Mesendoderm (in vitro differentiated cells): ENCODE measurements at regions not wholly inside any gene's neighbourhood (a gene's known extent, or its start where the extent isn't known, plus 50 kb on each side); places are given as distances from the start of the nearest gene placed in this dataset.

Source experiments
- DNase-seq: peaks from one replicate; pipeline ENCODE4 v3.0.0; 2013
- H2AK5ac ChIP-seq: 2 replicates; pipeline ENCODE4 v1.6.1; 2013; ENCODE audit warnings: low read length, inconsistent platforms
- H2BK120ac ChIP-seq: 2 replicates; pipeline ENCODE4 v1.6.1; 2013; ENCODE audit warnings: low read depth, mild to moderate bottlenecking, low read length, moderate library complexity, mixed read lengths
- H2BK15ac ChIP-seq: replicated peaks from 2 replicates; pipeline ENCODE4 v1.6.1; 2013; ENCODE audit warnings: low read depth, mild to moderate bottlenecking, moderate library complexity
- H2BK5ac ChIP-seq: 2 replicates; pipeline ENCODE4 v1.6.1; 2013; ENCODE audit warnings: low read length, inconsistent platforms
- H3K18ac ChIP-seq: 2 replicates; pipeline ENCODE4 v1.6.1; 2013; ENCODE audit warnings: mild to moderate bottlenecking, low read length, mixed read lengths
- H3K23ac ChIP-seq: one replicate; pipeline ENCODE4 v1.6.1; 2013; ENCODE audit warnings: low read length
- H3K27ac ChIP-seq: 2 replicates; pipeline ENCODE4 v1.5.1; 2013; ENCODE audit warnings: low read depth, mild to moderate bottlenecking, inconsistent platforms, low read length, moderate library complexity
- H3K27me3 ChIP-seq: 2 replicates; pipeline ENCODE4 v1.6.1; 2013; ENCODE audit warnings: low read length, control low read depth, mild to moderate bottlenecking, inconsistent platforms; ENCODE audit not compliant: insufficient read depth, poor library complexity
- H3K36me3 ChIP-seq: 2 replicates; pipeline ENCODE4 v1.6.1; 2013; ENCODE audit warnings: low read length, inconsistent platforms; ENCODE audit not compliant: control insufficient read depth, insufficient read depth
- H3K4ac ChIP-seq: one replicate; pipeline ENCODE4 v1.6.1; 2013; ENCODE audit warnings: low read depth, mild to moderate bottlenecking, low read length, moderate library complexity
- H3K4me1 ChIP-seq: 2 replicates; pipeline ENCODE4 v1.6.1; 2013; ENCODE audit warnings: low read depth, low read length, inconsistent platforms; ENCODE audit not compliant: control insufficient read depth
- H3K4me2 ChIP-seq: 2 replicates; pipeline ENCODE4 v1.6.1; 2013; ENCODE audit warnings: low read length
- H3K4me3 ChIP-seq: 2 replicates; pipeline ENCODE4 v1.5.1; 2013; ENCODE audit warnings: mild to moderate bottlenecking, low read length
- H3K56ac ChIP-seq: one replicate; pipeline ENCODE4 v1.6.1; 2013; ENCODE audit warnings: low read length
- H3K79me1 ChIP-seq: 2 replicates; pipeline ENCODE4 v1.6.1; 2013; ENCODE audit warnings: low read length, inconsistent platforms
- H3K79me2 ChIP-seq: 2 replicates; pipeline ENCODE4 v1.6.1; 2013; ENCODE audit warnings: mild to moderate bottlenecking, low read length; ENCODE audit not compliant: control insufficient read depth, insufficient read depth
- H3K9ac ChIP-seq: 2 replicates; pipeline ENCODE4 v1.6.1; 2013; ENCODE audit warnings: low read length, inconsistent platforms
- H4K5ac ChIP-seq: one replicate; pipeline ENCODE4 v1.6.1; 2013; ENCODE audit warnings: low read length
- H4K8ac ChIP-seq: one replicate; pipeline ENCODE4 v1.6.1; 2013; ENCODE audit warnings: low read depth, mild to moderate bottlenecking, control low read depth, low read length, moderate library complexity
- WGBS: extraction: QIAGEN DNeasy Blood & Tissue Kit; methylation state at CpG from one replicate; pipeline ENCODE4 v1.1.7; 2013; ENCODE audit warnings: low lambda C conversion rate, missing lambda C conversion rate; ENCODE audit not compliant: insufficient coverage; ENCODE audit errors: extremely low coverage; 5-methylcytosine and 5-hydroxymethylcytosine counted together

DNA sequence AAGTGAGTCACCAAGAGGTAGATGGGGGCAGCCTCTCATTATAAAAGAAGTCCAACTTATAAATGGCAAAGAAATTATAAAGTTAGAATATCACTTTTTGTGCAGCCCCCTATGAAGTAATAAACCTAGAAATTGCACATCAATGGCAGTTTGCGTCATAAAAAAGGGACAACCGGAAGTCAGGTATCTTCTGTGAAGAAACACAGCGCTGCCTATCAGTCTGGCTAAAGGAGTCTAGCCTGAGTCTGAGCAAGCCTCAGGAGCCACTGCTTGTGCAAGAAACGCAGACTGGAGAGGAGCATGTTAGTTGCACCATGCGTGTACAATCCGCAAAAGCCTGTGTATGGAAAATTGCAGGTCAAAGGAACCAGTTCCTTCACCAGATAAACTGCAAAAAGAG, 178.4 kb downstream of the ARRDC4 start:
- Histone ChIP-seq H3K18ac (no peak overlapping the region), H3K27me3 (no peaks in the 10 kb centered on the region), H2BK5ac (no peak overlapping the region), H3K23ac (no peak overlapping the region), H3K27ac (no peak overlapping the region), H4K5ac (no peak overlapping the region), H3K56ac (no peak overlapping the region), H3K79me2 (no peaks in the 10 kb centered on the region), H3K79me1 (no peaks in the 10 kb centered on the region), H2BK15ac (no peak overlapping the region), H3K4me1 (peaks cover 2% of the 10 kb centered on the region), H3K4ac (no peak overlapping the region), H3K4me2 (no peak overlapping the region), H2BK120ac (no peak overlapping the region), H4K8ac (no peak overlapping the region), H3K9ac (no peak overlapping the region), H2AK5ac (no peak overlapping the region), H3K36me3 (no peaks in the 10 kb centered on the region), H3K4me3 (no peak overlapping the region)
- DNase-seq = no peak
- no CpG with 5 or more reads among the region's 6 CpGs for whole genome bisulfite sequencing

DNA sequence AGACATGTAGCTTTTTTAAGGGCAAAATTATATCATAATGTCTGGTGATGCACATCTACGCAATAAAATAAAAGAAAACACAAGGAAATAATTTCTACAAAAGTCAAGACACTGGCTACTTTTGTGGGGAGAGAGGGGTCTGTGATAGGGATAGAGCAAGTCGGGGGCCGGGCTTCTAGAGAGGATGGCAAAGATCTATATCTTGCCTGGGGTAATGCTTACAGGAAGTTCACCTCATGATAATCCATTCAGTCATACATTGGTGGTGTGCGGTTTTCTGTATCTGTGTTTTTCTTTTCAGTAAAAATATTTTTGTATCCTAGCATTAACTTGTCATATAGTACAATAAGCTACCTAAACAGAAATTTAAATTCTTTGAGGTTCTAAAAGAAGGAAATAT, 178.8 kb downstream of the ARRDC4 start:
- no peak overlapping the region for H3K23ac ChIP-seq
- no peaks in the 10 kb centered on the region for H3K27me3 ChIP-seq
- H3K4me1 ChIP-seq = peaks cover 2% of the 10 kb centered on the region
- H3K79me1 ChIP-seq = no peaks in the 10 kb centered on the region
- H3K18ac ChIP-seq = no peak overlapping the region
- no peaks in the 10 kb centered on the region for H3K79me2 ChIP-seq
- H3K4me3 ChIP-seq = no peak overlapping the region
- no peak overlapping the region for H2BK120ac ChIP-seq
- no peak overlapping the region for H2AK5ac ChIP-seq
- no peak overlapping the region for H4K8ac ChIP-seq
- no peak overlapping the region for H3K27ac ChIP-seq
- H3K4me2 ChIP-seq = no peak overlapping the region
- whole genome bisulfite sequencing = no CpG with 5 or more reads among the region's 4 CpGs
- no peak overlapping the region for H3K4ac ChIP-seq
- no peak overlapping the region for H2BK5ac ChIP-seq
- no peak for DNase-seq
- no peak overlapping the region for H3K56ac ChIP-seq
- H4K5ac ChIP-seq = no peak overlapping the region
- no peaks in the 10 kb centered on the region for H3K36me3 ChIP-seq
- no peak overlapping the region for H2BK15ac ChIP-seq
- H3K9ac ChIP-seq = no peak overlapping the region

DNA sequence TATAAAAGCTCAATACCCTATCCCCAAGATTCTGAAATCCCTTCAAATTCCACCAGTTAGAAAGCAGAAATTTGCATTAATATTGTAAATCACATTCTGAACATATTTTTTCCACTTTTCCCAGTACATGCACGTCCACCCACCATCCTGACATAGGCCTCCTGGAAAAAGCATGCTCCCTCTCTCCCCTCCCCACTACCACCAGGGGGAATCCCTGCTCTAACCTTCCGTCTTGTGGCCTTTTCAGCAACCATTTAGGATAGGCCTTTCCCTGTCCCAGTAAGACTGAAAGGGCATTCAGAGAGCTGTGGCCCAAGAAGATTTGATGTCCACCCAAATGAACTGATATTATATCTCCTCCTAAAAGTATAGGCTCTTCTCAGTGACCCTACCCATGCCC, 182.1 kb downstream of the ARRDC4 start:
- Histone ChIP-seq H3K4ac (no peak overlapping the region), H3K4me1 (peaks cover 2% of the 10 kb centered on the region), H3K27me3 (no peaks in the 10 kb centered on the region), H3K23ac (no peak overlapping the region), H3K27ac (no peak overlapping the region), H3K4me2 (no peak overlapping the region), H4K5ac (no peak overlapping the region), H3K79me1 (no peaks in the 10 kb centered on the region), H3K4me3 (no peak overlapping the region), H2BK5ac (no peak overlapping the region), H2BK15ac (no peak overlapping the region), H3K79me2 (no peaks in the 10 kb centered on the region), H4K8ac (no peak overlapping the region), H3K36me3 (no peaks in the 10 kb centered on the region), H3K18ac (no peak overlapping the region), H2AK5ac (no peak overlapping the region), H2BK120ac (no peak overlapping the region), H3K56ac (no peak overlapping the region), H3K9ac (no peak overlapping the region)
- DNase-seq = peak; percentile 72
- WGBS = no CpG with 5 or more reads among the region's 2 CpGs

DNA sequence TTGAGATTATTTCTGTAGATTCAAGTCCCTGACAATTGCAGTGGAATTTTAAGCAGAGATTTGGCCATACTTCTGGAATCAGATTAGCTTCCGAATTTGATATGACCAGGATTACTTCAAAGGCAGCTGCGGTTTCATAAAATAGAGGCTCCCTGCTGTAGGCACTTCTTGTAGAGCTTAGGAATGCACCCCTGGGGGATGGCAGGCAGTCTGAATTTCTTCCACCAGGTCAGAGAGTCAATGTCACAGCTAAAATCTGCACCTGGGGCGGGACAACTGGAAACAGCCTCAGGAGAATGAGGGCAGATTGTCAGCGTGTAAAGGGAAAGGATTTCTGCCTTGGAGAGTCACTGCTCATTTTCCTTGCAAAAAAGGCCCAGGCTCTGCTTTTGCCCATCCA, 182.6 kb downstream of the ARRDC4 start:
- Histone ChIP-seq H3K18ac (no peak overlapping the region), H3K27ac (no peak overlapping the region), H2AK5ac (no peak overlapping the region), H3K9ac (no peak overlapping the region), H3K56ac (no peak overlapping the region), H3K4ac (no peak overlapping the region), H3K36me3 (no peaks in the 10 kb centered on the region), H4K5ac (no peak overlapping the region), H3K23ac (no peak overlapping the region), H2BK5ac (no peak overlapping the region), H2BK15ac (no peak overlapping the region), H2BK120ac (no peak overlapping the region), H3K79me1 (no peaks in the 10 kb centered on the region), H4K8ac (no peak overlapping the region), H3K79me2 (no peaks in the 10 kb centered on the region), H3K27me3 (no peaks in the 10 kb centered on the region), H3K4me2 (no peak overlapping the region), H3K4me3 (no peak overlapping the region), H3K4me1 (peaks cover 2% of the 10 kb centered on the region)
- peak; percentile 74 for DNase-seq
- no CpG with 5 or more reads among the region's 4 CpGs for WGBS

DNA sequence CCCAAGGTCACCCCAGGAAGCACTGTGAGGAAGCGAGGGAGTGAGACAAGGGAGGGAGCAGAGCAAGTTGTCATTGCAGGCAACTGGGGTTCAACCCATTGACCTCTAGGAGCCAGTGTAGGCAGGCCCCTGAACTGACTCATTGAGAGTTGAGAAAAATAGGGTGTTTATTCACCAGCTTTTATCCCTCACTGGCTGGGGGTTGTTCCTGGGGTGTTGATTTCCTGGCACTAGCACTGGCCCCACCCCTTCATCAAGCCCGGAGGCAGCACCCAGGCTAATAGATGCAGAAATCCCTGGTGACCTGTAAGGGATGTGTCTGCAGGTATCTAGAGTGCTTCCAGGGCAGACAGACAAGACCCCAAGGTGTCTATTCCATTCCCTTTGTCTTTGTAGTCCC, 183.9 kb downstream of the ARRDC4 start:
- no peaks in the 10 kb centered on the region for H3K36me3 ChIP-seq
- H3K56ac ChIP-seq = no peak overlapping the region
- H3K79me1 ChIP-seq = no peaks in the 10 kb centered on the region
- H3K18ac ChIP-seq = no peak overlapping the region
- no peak overlapping the region for H3K4me2 ChIP-seq
- H4K5ac ChIP-seq = no peak overlapping the region
- no peak overlapping the region for H3K23ac ChIP-seq
- H2BK5ac ChIP-seq = no peak overlapping the region
- H2AK5ac ChIP-seq = no peak overlapping the region
- H2BK120ac ChIP-seq = no peak overlapping the region
- no CpG with 5 or more reads among the region's 2 CpGs for WGBS
- H3K27me3 ChIP-seq = no peaks in the 10 kb centered on the region
- no peak overlapping the region for H4K8ac ChIP-seq
- H3K9ac ChIP-seq = no peak overlapping the region
- H2BK15ac ChIP-seq = no peak overlapping the region
- no peak overlapping the region for H3K4ac ChIP-seq
- H3K4me3 ChIP-seq = no peak overlapping the region
- no peak overlapping the region for H3K27ac ChIP-seq
- peaks cover 2% of the 10 kb centered on the region for H3K4me1 ChIP-seq
- no peak for DNase-seq
- no peaks in the 10 kb centered on the region for H3K79me2 ChIP-seq

DNA sequence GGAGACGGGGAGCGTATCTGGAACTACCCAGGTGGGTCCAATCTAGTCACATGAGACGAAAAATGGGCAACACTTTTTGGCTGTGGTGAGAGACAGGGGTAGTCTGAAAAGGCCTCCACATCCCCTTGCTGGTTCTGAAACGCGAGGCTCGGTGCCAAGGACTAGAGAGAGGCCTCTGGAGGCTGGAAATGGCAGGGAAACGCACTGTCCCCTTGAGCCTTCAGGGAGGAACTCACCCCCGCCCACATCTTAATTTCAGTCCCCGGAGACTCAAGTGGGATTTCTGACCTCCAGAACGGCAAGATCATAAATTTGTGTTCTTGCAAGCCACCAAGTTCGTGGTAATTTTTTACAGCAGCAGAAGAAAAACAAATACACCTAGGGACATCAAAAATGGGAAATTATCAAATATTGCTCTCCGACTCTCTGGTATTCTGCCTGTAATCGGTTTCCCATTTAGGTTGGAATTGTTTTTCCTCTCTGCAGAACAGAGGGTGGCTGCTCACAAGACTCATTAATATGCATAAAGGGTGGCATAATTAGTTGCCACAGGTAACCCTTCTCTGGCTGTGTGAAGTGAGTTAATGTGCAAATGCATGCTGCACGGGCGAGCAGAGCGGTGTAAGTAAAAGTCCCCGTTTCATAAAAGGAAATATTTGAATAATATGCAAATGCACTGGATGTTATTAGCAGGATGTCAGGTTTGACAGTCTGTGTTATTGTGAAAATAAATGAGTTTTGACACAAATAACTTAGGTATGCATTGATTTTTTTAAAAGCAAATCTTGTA, 185.7 kb downstream of the ARRDC4 start:
- Histone ChIP-seq H3K4ac (no peak overlapping the region), H3K79me1 (no peaks in the 10 kb centered on the region), H2AK5ac (no peak overlapping the region), H3K9ac (no peak overlapping the region), H2BK5ac (no peak overlapping the region), H2BK15ac (no peak overlapping the region), H4K8ac (no peak overlapping the region), H3K27me3 (no peaks in the 10 kb centered on the region), H3K23ac (no peak overlapping the region), H3K4me2 (no peak overlapping the region), H3K79me2 (no peaks in the 10 kb centered on the region), H3K56ac (no peak overlapping the region), H3K36me3 (no peaks in the 10 kb centered on the region), H2BK120ac (no peak overlapping the region), H3K4me3 (no peak overlapping the region), H4K5ac (no peak overlapping the region), H3K18ac (no peak overlapping the region), H3K4me1 (peaks cover 2% of the 10 kb centered on the region), H3K27ac (no peak overlapping the region)
- DNase-seq = no peak
- WGBS = no CpG with 5 or more reads among the region's 17 CpGs
